Gastrocnemius medialis (tissue), 4 donors: ENCODE measurements at regions not wholly inside any gene's neighbourhood (a gene's known extent, or its start where the extent isn't known, plus 50 kb on each side); places are given as distances from the start of the nearest gene placed in this dataset.

ENCODE experiments used
- CTCF ChIP-seq, 5 experiments: fragments of 450-650 bp in 3 of 5; fragments of 200-600 bp in 2 of 5; sonication (generic) in 2 of 5; IDR thresholded peaks in 4 of 5; conservative IDR thresholded peaks in 1 of 5; 1 replicate in 4 of 5; 2 replicates in 1 of 5; pipeline ENCODE4 v1.5.1; 2016 to 2019; ENCODE audit warnings: antibody characterized with exemption in 5 of 5, mild to moderate bottlenecking in 3 of 5, moderate library complexity in 3 of 5
- POLR2A ChIP-seq, 2 donors: fragments of 450-650 bp; IDR thresholded peaks; one replicate each; pipeline ENCODE4 v1.6.1; 2017; ENCODE audit warnings: antibody characterized with exemption in 2 of 2, mild to moderate bottlenecking in 2 of 2, moderate library complexity in 2 of 2

- no peak for TF ChIP-seq POLR2A (IDR thresholded peaks at IDR 0.05)
- TF ChIP-seq CTCF (IDR thresholded peaks at IDR 0.05 in 4 of 5, conservative IDR thresholded peaks at IDR 0.05 in 1 of 5) = no peak
These were observed 568.0 kb upstream of the KLF4 start for GRCh38 chr9:108057421-108058134.
